ENCODE measurements at regions not wholly inside any gene's neighbourhood (a gene's known extent, or its start where the extent isn't known, plus 50 kb on each side); places are given as distances from the start of the nearest gene placed in this dataset.

DNA sequence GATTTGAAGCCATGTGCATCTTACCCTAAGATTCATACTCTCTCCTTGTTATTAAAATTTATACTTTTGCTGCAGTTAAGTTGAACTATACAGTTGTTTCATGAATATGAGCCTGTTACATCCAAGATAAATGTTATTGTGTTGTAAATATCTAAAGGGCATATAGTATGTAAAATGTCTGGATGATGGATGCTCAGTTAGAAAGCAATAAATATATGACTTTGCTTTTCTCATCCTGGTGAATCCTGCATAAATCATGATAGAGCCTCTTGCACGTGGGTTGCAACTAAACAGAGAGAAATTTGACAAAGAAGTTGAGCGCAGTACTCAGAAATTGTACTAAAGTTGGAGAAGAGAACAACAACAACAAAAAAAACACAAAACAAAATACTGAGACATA, 99.5 kb downstream of the PRDM9 start:
- no peak for TF ChIP-seq POLR2A (IDR thresholded peaks at IDR 0.05; ENCODE audit: low read depth)
- TF ChIP-seq, protein P1, sequence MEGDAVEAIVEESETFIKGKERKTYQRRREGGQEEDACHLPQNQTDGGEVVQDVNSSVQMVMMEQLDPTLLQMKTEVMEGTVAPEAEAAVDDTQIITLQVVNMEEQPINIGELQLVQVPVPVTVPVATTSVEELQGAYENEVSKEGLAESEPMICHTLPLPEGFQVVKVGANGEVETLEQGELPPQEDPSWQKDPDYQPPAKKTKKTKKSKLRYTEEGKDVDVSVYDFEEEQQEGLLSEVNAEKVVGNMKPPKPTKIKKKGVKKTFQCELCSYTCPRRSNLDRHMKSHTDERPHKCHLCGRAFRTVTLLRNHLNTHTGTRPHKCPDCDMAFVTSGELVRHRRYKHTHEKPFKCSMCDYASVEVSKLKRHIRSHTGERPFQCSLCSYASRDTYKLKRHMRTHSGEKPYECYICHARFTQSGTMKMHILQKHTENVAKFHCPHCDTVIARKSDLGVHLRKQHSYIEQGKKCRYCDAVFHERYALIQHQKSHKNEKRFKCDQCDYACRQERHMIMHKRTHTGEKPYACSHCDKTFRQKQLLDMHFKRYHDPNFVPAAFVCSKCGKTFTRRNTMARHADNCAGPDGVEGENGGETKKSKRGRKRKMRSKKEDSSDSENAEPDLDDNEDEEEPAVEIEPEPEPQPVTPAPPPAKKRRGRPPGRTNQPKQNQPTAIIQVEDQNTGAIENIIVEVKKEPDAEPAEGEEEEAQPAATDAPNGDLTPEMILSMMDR (IDR thresholded peaks at IDR 0.05) = no peak

All from esophagus muscularis mucosa (tissue), 3 donors.